ENCODE measurements at regions not wholly inside any gene's neighbourhood (a gene's known extent, or its start where the extent isn't known, plus 50 kb on each side); places are given as distances from the start of the nearest gene placed in this dataset.

- WGBS, 3 donors = 33 to 60% (median 53%) methylated on average over 2 of the region's 2 CpGs
- H3K9me3 ChIP-seq (ENCODE audit: control insufficient read depth in 2 of 2, insufficient read depth in 1 of 2, low read depth in 1 of 2, low read length in 1 of 2) = no peaks in the 10 kb centered on the region
- DNase-seq = no peak
- no peaks in the 10 kb centered on the region for H3K36me3 ChIP-seq (ENCODE audit: control insufficient read depth in 3 of 3, insufficient read depth in 2 of 3, low read depth in 1 of 3, low read length in 3 of 3)
- no peak overlapping the region for H3K27ac ChIP-seq (ENCODE audit: low read depth in 1 of 3, low read length in 2 of 3)
- FAIRE-seq = no peak
- no peak overlapping the region for H3K4me3 ChIP-seq (ENCODE audit: low read depth in 1 of 3, low read length in 3 of 3)
- peaks cover 0 to 3% (median 0%) of the 10 kb centered on the region in 3 donors for H3K27me3 ChIP-seq (ENCODE audit: control insufficient read depth in 3 of 3, insufficient read depth in 3 of 3, low read length in 3 of 3)
- no peaks in the 10 kb centered on the region for H3K4me1 ChIP-seq (ENCODE audit: control insufficient read depth in 3 of 3, insufficient read depth in 2 of 3, low read depth in 1 of 3, low read length in 2 of 3)
These were observed 117.3 kb downstream of the CDC42EP3 start for GRCh38 chr2:37554155-37554510.

- H3K4me1 ChIP-seq (ENCODE audit: control insufficient read depth in 3 of 3, insufficient read depth in 2 of 3, low read depth in 1 of 3, low read length in 2 of 3) = no peaks in the 10 kb centered on the region
- H3K4me3 ChIP-seq (ENCODE audit: low read depth in 1 of 3, low read length in 3 of 3) = no peak overlapping the region
- DNase-seq (no peak), FAIRE-seq (no peak)
- H3K9me3 ChIP-seq (ENCODE audit: control insufficient read depth in 2 of 2, insufficient read depth in 1 of 2, low read depth in 1 of 2, low read length in 1 of 2) = no peaks in the 10 kb centered on the region
- 81 to 90% (median 85%) methylated on average over 2 of the region's 2 CpGs for WGBS, 3 donors
- no peak overlapping the region for H3K27ac ChIP-seq (ENCODE audit: low read depth in 1 of 3, low read length in 2 of 3)
- no peaks in the 10 kb centered on the region for H3K36me3 ChIP-seq (ENCODE audit: control insufficient read depth in 3 of 3, insufficient read depth in 2 of 3, low read depth in 1 of 3, low read length in 3 of 3)
- peaks cover 0 to 3% (median 0%) of the 10 kb centered on the region in 3 donors for H3K27me3 ChIP-seq (ENCODE audit: control insufficient read depth in 3 of 3, insufficient read depth in 3 of 3, low read length in 3 of 3)
These were observed 116.8 kb downstream of the CDC42EP3 start for GRCh38 chr2:37554687-37555086.

- no peak for FAIRE-seq
These were observed 116.0 kb downstream of the CDC42EP3 start for GRCh38 chr2:37555457-37555856.

GRCh38 chr2:37556256-37556655 lies 115.2 kb downstream of the CDC42EP3 start:
- no peak for FAIRE-seq
- no peaks in the 10 kb centered on the region for H3K4me1 ChIP-seq (ENCODE audit: control insufficient read depth in 3 of 3, insufficient read depth in 2 of 3, low read depth in 1 of 3, low read length in 2 of 3)
- WGBS, 3 donors = 81 to 86% (median 84%) methylated on average over 3 of the region's 3 CpGs

More at GRCh38 chr2:37555457-37555856, 116.0 kb downstream of the CDC42EP3 start:
- no peak overlapping the region for H3K27ac ChIP-seq (ENCODE audit: low read depth in 1 of 3, low read length in 2 of 3)
- 65 to 76% (median 69%) methylated on average over 5 of the region's 5 CpGs for WGBS, 3 donors
- H3K36me3 ChIP-seq (ENCODE audit: control insufficient read depth in 3 of 3, insufficient read depth in 2 of 3, low read depth in 1 of 3, low read length in 3 of 3) = no peaks in the 10 kb centered on the region
- H3K9me3 ChIP-seq (ENCODE audit: control insufficient read depth in 2 of 2, insufficient read depth in 1 of 2, low read depth in 1 of 2, low read length in 1 of 2) = no peaks in the 10 kb centered on the region
- H3K27me3 ChIP-seq (ENCODE audit: control insufficient read depth in 3 of 3, insufficient read depth in 3 of 3, low read length in 3 of 3) = peaks cover 0 to 3% (median 0%) of the 10 kb centered on the region in 3 donors
- DNase-seq = no peak
- H3K4me3 ChIP-seq (ENCODE audit: low read depth in 1 of 3, low read length in 3 of 3) = no peak overlapping the region
- H3K4me1 ChIP-seq (ENCODE audit: control insufficient read depth in 3 of 3, insufficient read depth in 2 of 3, low read depth in 1 of 3, low read length in 2 of 3) = no peaks in the 10 kb centered on the region

GRCh38 chr2:37558623-37559022 lies 112.8 kb downstream of the CDC42EP3 start:
- no peak overlapping the region for H3K27ac ChIP-seq (ENCODE audit: low read depth in 1 of 3, low read length in 2 of 3)
- WGBS, 3 donors = 81 to 100% (median 90%) methylated on average over 1 of the region's 1 CpG
- H3K9me3 ChIP-seq (ENCODE audit: control insufficient read depth in 2 of 2, insufficient read depth in 1 of 2, low read depth in 1 of 2, low read length in 1 of 2) = no peaks in the 10 kb centered on the region
- DNase-seq (no peak), FAIRE-seq (no peak)
- no peak overlapping the region for H3K4me3 ChIP-seq (ENCODE audit: low read depth in 1 of 3, low read length in 3 of 3)
- H3K36me3 ChIP-seq (ENCODE audit: control insufficient read depth in 3 of 3, insufficient read depth in 2 of 3, low read depth in 1 of 3, low read length in 3 of 3) = no peaks in the 10 kb centered on the region
- H3K27me3 ChIP-seq (ENCODE audit: control insufficient read depth in 3 of 3, insufficient read depth in 3 of 3, low read length in 3 of 3) = peaks cover 0 to 3% (median 0%) of the 10 kb centered on the region in 3 donors
- H3K4me1 ChIP-seq (ENCODE audit: control insufficient read depth in 3 of 3, insufficient read depth in 2 of 3, low read depth in 1 of 3, low read length in 2 of 3) = no peaks in the 10 kb centered on the region

More at GRCh38 chr2:37556256-37556655, 115.2 kb downstream of the CDC42EP3 start:
- Histone ChIP-seq H3K4me3 (ENCODE audit: low read depth in 1 of 3, low read length in 3 of 3) (no peak overlapping the region), H3K27ac (ENCODE audit: low read depth in 1 of 3, low read length in 2 of 3) (no peak overlapping the region), H3K9me3 (ENCODE audit: control insufficient read depth in 2 of 2, insufficient read depth in 1 of 2, low read depth in 1 of 2, low read length in 1 of 2) (no peaks in the 10 kb centered on the region), H3K36me3 (ENCODE audit: control insufficient read depth in 3 of 3, insufficient read depth in 2 of 3, low read depth in 1 of 3, low read length in 3 of 3) (no peaks in the 10 kb centered on the region), H3K27me3 (ENCODE audit: control insufficient read depth in 3 of 3, insufficient read depth in 3 of 3, low read length in 3 of 3) (peaks cover 0 to 3% (median 0%) of the 10 kb centered on the region in 3 donors)
- DNase-seq = no peak

- H3K36me3 ChIP-seq (ENCODE audit: control insufficient read depth in 3 of 3, insufficient read depth in 2 of 3, low read depth in 1 of 3, low read length in 3 of 3) = no peaks in the 10 kb centered on the region
- no peaks in the 10 kb centered on the region for H3K9me3 ChIP-seq (ENCODE audit: control insufficient read depth in 2 of 2, insufficient read depth in 1 of 2, low read depth in 1 of 2, low read length in 1 of 2)
- FAIRE-seq = no peak
- 87 to 96% (median 91%) methylated on average over 5 of the region's 5 CpGs for whole genome bisulfite sequencing, 3 donors
- no peak overlapping the region for H3K4me3 ChIP-seq (ENCODE audit: low read depth in 1 of 3, low read length in 3 of 3)
- no peaks in the 10 kb centered on the region for H3K27me3 ChIP-seq (ENCODE audit: control insufficient read depth in 3 of 3, insufficient read depth in 3 of 3, low read length in 3 of 3)
- no peak for DNase-seq
- H3K27ac ChIP-seq (ENCODE audit: low read depth in 1 of 3, low read length in 2 of 3) = no peak overlapping the region
- H3K4me1 ChIP-seq (ENCODE audit: control insufficient read depth in 3 of 3, insufficient read depth in 2 of 3, low read depth in 1 of 3, low read length in 2 of 3) = no peaks in the 10 kb centered on the region
These were observed 111.1 kb downstream of the CDC42EP3 start for GRCh38 chr2:37560241-37560848.

- H3K27me3 ChIP-seq (ENCODE audit: control insufficient read depth in 3 of 3, insufficient read depth in 3 of 3, low read length in 3 of 3) = no peaks in the 10 kb centered on the region
- DNase-seq (no peak), FAIRE-seq (no peak)
- no peak overlapping the region for H3K4me3 ChIP-seq (ENCODE audit: low read depth in 1 of 3, low read length in 3 of 3)
- no peaks in the 10 kb centered on the region for H3K36me3 ChIP-seq (ENCODE audit: control insufficient read depth in 3 of 3, insufficient read depth in 2 of 3, low read depth in 1 of 3, low read length in 3 of 3)
- no peaks in the 10 kb centered on the region for H3K4me1 ChIP-seq (ENCODE audit: control insufficient read depth in 3 of 3, insufficient read depth in 2 of 3, low read depth in 1 of 3, low read length in 2 of 3)
- H3K27ac ChIP-seq (ENCODE audit: low read depth in 1 of 3, low read length in 2 of 3) = no peak overlapping the region
- H3K9me3 ChIP-seq (ENCODE audit: control insufficient read depth in 2 of 2, insufficient read depth in 1 of 2, low read depth in 1 of 2, low read length in 1 of 2) = no peaks in the 10 kb centered on the region
- WGBS, 3 donors = 34 to 74% (median 54%) methylated on average over 4 of the region's 4 CpGs
These were observed 110.4 kb downstream of the CDC42EP3 start for GRCh38 chr2:37560863-37561614.

- FAIRE-seq = no peak
- Histone ChIP-seq H3K4me1 (ENCODE audit: control insufficient read depth in 3 of 3, insufficient read depth in 2 of 3, low read depth in 1 of 3, low read length in 2 of 3) (no peaks in the 10 kb centered on the region), H3K4me3 (ENCODE audit: low read depth in 1 of 3, low read length in 3 of 3) (no peak overlapping the region), H3K27me3 (ENCODE audit: control insufficient read depth in 3 of 3, insufficient read depth in 3 of 3, low read length in 3 of 3) (no peaks in the 10 kb centered on the region), H3K36me3 (ENCODE audit: control insufficient read depth in 3 of 3, insufficient read depth in 2 of 3, low read depth in 1 of 3, low read length in 3 of 3) (no peaks in the 10 kb centered on the region), H3K9me3 (ENCODE audit: control insufficient read depth in 2 of 2, insufficient read depth in 1 of 2, low read depth in 1 of 2, low read length in 1 of 2) (no peaks in the 10 kb centered on the region), H3K27ac (ENCODE audit: low read depth in 1 of 3, low read length in 2 of 3) (no peak overlapping the region)
- no peak for DNase-seq
- WGBS, 3 donors = 58 to 73% (median 62%) methylated on average over 5 of the region's 5 CpGs
These were observed 109.5 kb downstream of the CDC42EP3 start for GRCh38 chr2:37561615-37562569.
